ENCODE measurements at regions not wholly inside any gene's neighbourhood (a gene's known extent, or its start where the extent isn't known, plus 50 kb on each side); places are given as distances from the start of the nearest gene placed in this dataset.
"Not testable (repeated sequence)": the region's sequence is repeated elsewhere in the genome, so short reads cannot be mapped to it uniquely, and the experiment has no call there.

DNA sequence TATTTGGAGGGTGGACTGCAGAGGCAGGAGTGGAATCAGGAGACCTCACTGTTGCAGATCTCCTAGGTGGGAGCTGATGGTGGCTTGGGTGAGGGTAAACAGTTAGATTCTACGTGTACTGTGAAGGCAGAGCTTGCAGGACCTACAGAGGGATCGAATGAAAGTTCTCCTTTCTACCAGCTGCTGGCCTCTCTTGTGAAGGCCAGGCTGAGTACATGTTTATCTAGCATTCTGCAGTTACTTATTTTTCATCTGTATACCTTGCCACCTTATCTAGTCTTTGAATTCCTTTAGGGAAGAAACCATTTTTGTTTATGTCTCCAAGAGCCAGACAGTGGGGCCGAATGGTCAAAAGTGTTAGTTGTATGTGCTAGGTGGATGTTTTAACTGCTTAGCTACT lies 57.6 kb downstream of the PTTG1 start:
- no peak for DNase-seq
- TF ChIP-seq GATA1 (IDR thresholded peaks at IDR 0.05; ENCODE audit: low read depth, low read length) (no peak), POLR2A (IDR thresholded peaks at IDR 0.05; ENCODE audit: low read length) (no peak)

DNA sequence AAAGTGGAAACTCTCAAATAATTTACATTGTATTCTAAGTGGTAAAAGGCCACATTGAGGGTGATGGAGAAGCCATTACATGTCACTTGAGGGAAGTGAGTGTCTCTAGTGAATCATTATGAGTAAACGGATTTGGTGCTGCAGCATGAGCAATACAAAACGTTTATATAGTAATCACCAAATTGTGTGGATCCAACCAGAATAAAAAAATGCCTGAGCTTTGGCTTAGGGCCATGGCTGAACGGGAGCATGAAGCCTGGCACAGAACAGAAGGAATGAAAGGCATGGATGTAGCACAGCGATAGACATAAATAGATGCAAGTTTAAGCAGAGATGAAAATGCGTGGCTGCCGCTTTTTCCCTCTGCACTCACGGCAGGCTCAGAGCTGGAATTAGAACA lies 58.3 kb downstream of the PTTG1 start:
- no peak for TF ChIP-seq POLR2A (IDR thresholded peaks at IDR 0.05; ENCODE audit: low read length)
- no peak for TF ChIP-seq GATA1 (IDR thresholded peaks at IDR 0.05; ENCODE audit: low read depth, low read length)
- DNase-seq = no peak

DNA sequence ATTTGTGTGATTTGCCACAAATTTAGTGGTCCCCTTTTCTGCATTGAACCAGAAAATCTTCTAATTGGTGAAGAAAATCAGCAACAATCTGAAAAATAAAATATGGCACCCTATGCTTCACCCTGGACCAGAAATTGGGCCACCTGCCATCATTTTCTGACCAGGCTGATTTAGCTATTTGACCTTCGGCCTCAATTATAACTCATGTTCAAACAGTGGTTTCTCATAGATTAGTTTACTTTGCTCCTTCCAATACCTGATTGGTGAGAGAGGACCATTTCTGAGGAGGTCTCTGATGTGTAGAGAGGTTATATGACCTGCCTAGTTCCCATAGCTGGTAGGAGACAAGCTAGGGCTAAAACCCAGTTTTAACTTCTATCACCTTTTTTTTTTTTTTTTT lies 59.0 kb downstream of the PTTG1 start:
- DNase-seq = no peak
- TF ChIP-seq POLR2A (IDR thresholded peaks at IDR 0.05; ENCODE audit: low read length) = no peak
- TF ChIP-seq GATA1 (IDR thresholded peaks at IDR 0.05; ENCODE audit: low read depth, low read length) = no peak

GRCh38 chr5:160484678-160485077 lies 63.0 kb downstream of the PTTG1 start:
- TF ChIP-seq GATA1 (IDR thresholded peaks at IDR 0.05; ENCODE audit: low read depth, low read length) (no peak), POLR2A (IDR thresholded peaks at IDR 0.05; ENCODE audit: low read length) (no peak)
- DNase-seq = no peak

DNA sequence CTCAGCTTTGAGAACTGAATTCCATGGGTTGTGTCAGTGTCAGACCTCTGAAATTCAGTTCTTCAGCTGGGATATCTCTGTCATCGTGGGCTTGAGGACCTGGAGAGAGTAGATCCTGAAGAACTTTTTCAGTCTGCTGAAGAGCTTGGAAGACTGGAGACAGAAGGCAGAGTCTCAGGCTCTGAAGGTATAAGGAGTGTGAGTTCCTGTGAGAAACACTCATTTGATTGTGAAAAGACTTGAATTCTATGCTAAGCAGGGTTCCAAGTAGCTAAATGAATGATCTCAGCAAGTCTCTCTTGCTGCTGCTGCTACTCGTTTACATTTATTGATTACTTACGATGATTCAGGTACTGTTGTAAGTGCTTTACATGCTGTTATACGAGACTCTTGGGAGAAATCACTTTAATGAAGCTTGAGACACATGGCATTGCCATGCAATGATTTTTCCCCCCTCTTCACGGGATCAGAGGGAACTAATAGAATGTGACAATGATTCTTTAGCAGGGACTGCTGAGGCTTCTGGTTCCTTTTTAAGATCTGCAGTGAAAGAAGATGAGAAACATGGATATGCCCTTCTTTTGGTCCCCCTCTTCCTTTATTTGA lies 63.8 kb downstream of the PTTG1 start:
- no peak for TF ChIP-seq POLR2A (IDR thresholded peaks at IDR 0.05; ENCODE audit: low read length)
- no peak for DNase-seq

DNA sequence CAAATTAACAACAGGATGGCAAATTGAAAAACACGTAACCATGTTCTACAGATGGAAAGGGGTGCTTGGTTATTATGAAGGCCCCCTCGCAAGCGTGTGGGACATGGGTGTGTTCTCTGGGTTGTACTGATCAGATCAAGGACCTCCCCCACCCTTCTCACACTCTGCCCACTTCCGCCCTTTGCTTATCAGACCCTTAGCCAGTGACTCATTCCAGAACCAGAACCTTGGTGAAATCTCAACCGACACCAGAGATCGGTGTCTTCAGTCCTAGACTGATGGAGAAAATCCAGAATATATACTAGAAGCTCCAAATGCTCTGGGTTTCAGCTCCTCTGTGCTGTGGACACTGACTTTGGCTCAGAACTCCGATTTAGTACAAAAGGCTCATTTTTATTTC lies 64.9 kb downstream of the PTTG1 start:
- no peak for TF ChIP-seq GATA1 (IDR thresholded peaks at IDR 0.05; ENCODE audit: low read depth, low read length)
- no peak for TF ChIP-seq POLR2A (IDR thresholded peaks at IDR 0.05; ENCODE audit: low read length)
- peak; percentile 12 to 17 for DNase-seq

DNA sequence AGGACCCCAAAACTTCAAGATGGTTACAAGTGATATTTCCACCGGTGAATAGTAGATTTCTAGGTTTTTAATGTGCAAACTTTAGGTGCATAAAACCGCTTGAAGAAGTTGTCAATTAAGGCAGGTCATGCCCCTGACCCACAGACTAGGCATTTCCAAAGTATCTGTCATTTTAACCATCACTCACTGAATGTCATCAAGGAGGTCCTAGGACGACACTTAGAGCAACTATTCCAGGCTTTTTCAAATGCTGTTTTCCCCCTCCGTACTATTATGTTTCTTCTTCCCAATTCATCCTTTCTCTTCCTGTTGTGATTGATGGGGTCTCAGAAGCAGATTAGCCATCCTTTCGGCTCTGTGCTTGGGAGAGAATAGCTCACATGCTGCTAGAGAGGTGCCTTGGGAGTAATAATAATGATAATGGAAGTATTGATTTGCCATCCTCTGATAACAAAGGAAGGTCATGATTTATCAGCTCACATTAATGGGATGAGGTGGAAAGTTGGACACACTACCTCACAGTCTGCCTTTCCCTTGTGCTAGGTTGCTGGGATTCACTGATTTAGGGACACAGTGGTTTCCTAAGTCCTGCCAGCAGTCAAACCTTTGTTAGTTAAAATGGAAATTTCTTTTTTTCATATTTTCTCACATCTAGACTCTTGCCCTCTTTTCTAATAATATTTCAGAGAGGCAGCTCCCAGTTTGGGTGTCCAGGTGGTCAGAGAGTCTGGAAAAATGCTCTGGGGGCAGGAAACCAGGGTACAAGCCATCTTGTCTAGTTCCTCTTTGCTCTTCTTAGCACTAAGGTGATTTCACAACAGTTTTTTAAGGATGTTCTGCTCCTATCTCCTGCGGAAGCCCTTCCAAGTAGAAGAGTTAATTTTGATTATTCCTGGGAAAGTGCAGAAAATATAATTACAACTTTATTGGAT lies 67.0 kb downstream of the PTTG1 start:
- no peak for DNase-seq
- TF ChIP-seq POLR2A (IDR thresholded peaks at IDR 0.05; ENCODE audit: low read length) (no peak), GATA1 (IDR thresholded peaks at IDR 0.05; ENCODE audit: low read depth, low read length) (no peak)

DNA sequence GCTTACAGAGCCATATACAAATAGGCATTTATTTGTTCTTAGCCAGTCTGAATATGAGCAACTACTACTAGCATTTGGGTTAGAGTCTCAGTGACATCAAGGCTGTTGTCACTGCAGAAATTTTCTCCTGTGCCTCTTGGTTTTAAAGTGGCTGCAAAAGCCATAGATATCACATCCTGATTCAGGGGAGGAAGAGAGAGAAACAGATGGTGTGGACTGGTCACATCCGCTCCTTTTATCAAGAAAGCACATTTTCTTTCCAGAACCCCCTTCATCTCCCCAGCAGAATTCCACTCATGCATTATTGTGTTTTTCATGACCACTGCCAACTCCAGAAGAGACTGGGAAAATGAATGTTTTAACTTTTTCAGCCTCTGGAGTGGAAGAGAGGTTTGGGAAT lies 69.8 kb downstream of the PTTG1 start:
- TF ChIP-seq POLR2A (IDR thresholded peaks at IDR 0.05; ENCODE audit: low read length) (no peak), GATA1 (IDR thresholded peaks at IDR 0.05; ENCODE audit: low read depth, low read length) (no peak)
- no peak for DNase-seq

- no peak for TF ChIP-seq GATA1 (IDR thresholded peaks at IDR 0.05; ENCODE audit: low read depth, low read length)
- TF ChIP-seq POLR2A (IDR thresholded peaks at IDR 0.05; ENCODE audit: low read length) = no peak
- DNase-seq = no peak
These were observed 70.9 kb downstream of the PTTG1 start for GRCh38 chr5:160492565-160492964.

DNA sequence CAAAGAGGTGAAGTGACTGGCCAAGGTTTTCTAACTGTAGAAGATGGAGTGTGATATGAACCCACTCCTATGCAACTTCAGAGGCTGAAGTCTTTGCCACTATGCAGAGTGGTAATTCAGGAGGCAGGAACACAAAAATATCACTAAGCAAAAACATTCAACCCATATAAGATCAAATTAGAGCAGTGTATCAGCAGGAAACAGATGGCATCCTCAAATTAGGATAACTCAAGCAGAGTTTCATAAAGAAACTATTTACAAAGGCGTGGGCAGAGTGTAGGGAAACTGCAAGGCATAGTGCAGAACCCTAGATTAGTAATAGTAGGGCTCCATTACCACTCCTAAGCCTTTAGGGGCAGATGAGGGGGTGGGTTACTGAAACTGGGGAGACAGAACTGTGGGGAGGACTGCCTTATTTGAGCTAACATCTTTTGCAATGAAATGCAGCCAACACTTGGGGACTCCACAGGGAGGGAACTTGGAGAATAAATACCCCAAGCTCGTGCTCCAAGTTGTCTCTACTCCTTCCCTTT lies 72.2 kb downstream of the PTTG1 start:
- DNase-seq = no peak
- TF ChIP-seq GATA1 (IDR thresholded peaks at IDR 0.05; ENCODE audit: low read depth, low read length) (no peak), POLR2A (IDR thresholded peaks at IDR 0.05; ENCODE audit: low read length) (no peak)

- no peak for DNase-seq
- TF ChIP-seq GATA1 (IDR thresholded peaks at IDR 0.05; ENCODE audit: low read depth, low read length) = no peak
- TF ChIP-seq POLR2A (IDR thresholded peaks at IDR 0.05; ENCODE audit: low read length) = no peak
These were observed 72.8 kb downstream of the PTTG1 start for GRCh38 chr5:160494451-160494850.

GRCh38 chr5:160496334-160496733 lies 74.7 kb downstream of the PTTG1 start:
- TF ChIP-seq GATA1 (IDR thresholded peaks at IDR 0.05; ENCODE audit: low read depth, low read length) (no peak), POLR2A (IDR thresholded peaks at IDR 0.05; ENCODE audit: low read length) (no peak)
- DNase-seq = no peak

- no peak for TF ChIP-seq POLR2A (IDR thresholded peaks at IDR 0.05; ENCODE audit: low read length)
- TF ChIP-seq GATA1 (IDR thresholded peaks at IDR 0.05; ENCODE audit: low read depth, low read length) = no peak
- DNase-seq = no peak
These were observed 75.1 kb downstream of the PTTG1 start for GRCh38 chr5:160496784-160497183.

DNA sequence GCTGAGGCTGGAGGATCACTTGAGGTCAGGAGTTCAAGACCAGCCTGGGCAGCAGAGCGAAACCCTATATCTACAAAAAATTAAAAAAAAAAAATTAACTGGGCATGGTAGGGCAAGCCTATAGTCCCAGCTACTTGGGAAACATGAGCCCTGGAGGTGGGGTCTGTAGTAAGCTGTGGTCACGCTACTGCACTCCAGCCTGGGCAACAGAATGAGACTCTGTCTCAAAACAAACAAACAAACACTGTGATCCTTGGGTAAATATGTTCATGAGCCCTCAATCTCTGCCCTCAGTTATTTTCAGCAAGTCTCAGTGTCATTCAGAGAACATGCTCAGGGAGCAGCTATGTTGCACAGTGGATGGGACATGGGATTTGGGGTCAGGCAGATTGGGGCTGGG lies 76.2 kb downstream of the PTTG1 start:
- no peak for TF ChIP-seq POLR2A (IDR thresholded peaks at IDR 0.05; ENCODE audit: low read length)
- TF ChIP-seq GATA1 (IDR thresholded peaks at IDR 0.05; ENCODE audit: low read depth, low read length) = no peak
- DNase-seq = no peak

- not testable (repeated sequence) for DNase-seq
These were observed 76.9 kb downstream of the PTTG1 start for GRCh38 chr5:160498441-160499043.

Data from erythroblast (primary cell).